Sigmoid colon (tissue), 4 donors: ENCODE measurements at regions not wholly inside any gene's neighbourhood (a gene's known extent, or its start where the extent isn't known, plus 50 kb on each side); places are given as distances from the start of the nearest gene placed in this dataset.

ENCODE experiments used
- CTCF ChIP-seq, 4 experiments: fragments of 450-650 bp in 3 of 4; fragments of 200-600 bp in 1 of 4; IDR thresholded peaks; one replicate each; pipeline ENCODE4 v1.5.1; 2016 to 2019; ENCODE audit warnings: antibody characterized with exemption in 4 of 4, mild to moderate bottlenecking in 3 of 4, moderate library complexity in 2 of 4
- EP300 ChIP-seq, 4 donors: sonication (generic); formaldehyde crosslinking; IDR thresholded peaks; one replicate each; pipeline ENCODE4 v1.6.1; 2017; ENCODE audit warnings: antibody characterized with exemption in 4 of 4

- TF ChIP-seq CTCF (IDR thresholded peaks at IDR 0.05): no peak
- TF ChIP-seq EP300 (IDR thresholded peaks at IDR 0.05): no peak
These were observed 68.7 kb upstream of the ADAMTSL1 start for GRCh38 chr9:18405240-18405639.
